Stimulated activated CD8-positive, alpha-beta memory T cell treated with anti-CD3 and anti-CD28 coated beads, Interleukin-4, amount 100 ng/mL, for 4 hours (primary cell): ENCODE measurements at regions not wholly inside any gene's neighbourhood (a gene's known extent, or its start where the extent isn't known, plus 50 kb on each side); places are given as distances from the start of the nearest gene placed in this dataset.

Experiments
- DNase-seq, 2 donors: peaks; one replicate each; pipeline ENCODE4 v3.0.0-alpha.2; 2020; ENCODE audit warnings: low read depth in 2 of 2, low spot score in 1 of 2

GRCh38 chr10:21327289-21327993, 198.0 kb downstream of the SKIDA1 start:
- DNase-seq: no peak

DNA sequence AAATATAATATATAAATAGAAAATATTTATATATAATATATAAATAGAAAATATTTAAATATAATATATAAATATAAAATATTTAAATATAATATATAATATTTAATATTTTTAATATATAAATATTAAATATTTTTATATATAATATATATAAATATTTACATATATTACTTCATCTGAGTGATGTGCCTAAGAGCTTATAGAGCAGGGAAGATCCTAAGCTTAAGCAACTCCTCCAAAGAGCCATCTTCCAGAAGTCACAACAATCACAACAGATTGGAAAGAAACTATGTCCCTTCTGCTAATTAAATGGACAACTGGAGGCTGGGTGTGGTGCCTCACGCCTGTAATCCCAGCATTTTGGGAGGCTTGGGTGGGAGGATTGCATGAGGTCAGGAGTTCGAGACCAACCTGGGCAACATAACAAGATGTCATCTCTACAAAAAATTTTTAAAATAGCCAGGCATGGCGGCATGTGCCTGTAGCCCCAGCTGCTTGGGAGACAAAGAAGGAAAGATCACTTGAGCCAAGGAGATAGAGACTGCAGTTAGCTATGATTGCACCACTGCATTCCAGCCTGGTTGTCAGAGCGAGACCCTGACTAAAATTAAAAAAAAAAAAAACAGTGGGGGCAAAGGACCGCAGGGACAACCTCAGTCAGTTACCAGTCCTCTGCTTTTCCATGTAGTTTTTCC, 198.7 kb downstream of the SKIDA1 start:
- no peak for DNase-seq

DNA sequence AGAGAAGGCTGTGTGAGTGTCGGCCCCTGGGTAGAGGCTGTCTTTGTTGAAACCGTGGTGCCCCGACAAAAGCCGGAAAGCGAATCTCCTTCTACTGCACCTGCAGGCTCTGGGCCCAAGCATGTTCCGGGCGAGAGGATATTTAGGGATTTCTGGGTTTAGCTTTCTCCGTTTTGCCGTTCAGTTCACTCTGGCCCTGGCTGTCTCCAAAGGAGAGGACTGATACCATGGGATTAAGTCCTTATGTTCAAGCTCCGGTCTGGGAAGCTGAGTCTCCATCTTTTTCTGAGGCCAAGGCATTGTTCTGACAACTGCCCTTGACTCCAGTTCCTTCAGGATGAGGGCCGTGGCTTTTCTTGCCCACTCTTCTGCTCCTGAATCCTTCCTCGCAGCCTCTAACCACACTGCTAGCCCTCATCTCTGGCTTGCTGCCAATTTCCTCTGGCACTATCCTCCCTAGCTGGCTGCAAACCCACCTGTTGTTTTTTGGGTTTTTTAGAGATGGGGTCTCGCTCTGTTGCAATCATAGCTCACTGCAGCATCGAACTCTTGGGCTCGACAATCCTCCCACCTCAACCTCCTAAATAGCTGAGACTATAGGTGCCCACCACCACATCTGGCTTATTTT, 206.8 kb downstream of the SKIDA1 start:
- DNase-seq: no peak

GRCh38 chr10:21317902-21318301, 207.6 kb downstream of the SKIDA1 start:
- no peak for DNase-seq

DNA sequence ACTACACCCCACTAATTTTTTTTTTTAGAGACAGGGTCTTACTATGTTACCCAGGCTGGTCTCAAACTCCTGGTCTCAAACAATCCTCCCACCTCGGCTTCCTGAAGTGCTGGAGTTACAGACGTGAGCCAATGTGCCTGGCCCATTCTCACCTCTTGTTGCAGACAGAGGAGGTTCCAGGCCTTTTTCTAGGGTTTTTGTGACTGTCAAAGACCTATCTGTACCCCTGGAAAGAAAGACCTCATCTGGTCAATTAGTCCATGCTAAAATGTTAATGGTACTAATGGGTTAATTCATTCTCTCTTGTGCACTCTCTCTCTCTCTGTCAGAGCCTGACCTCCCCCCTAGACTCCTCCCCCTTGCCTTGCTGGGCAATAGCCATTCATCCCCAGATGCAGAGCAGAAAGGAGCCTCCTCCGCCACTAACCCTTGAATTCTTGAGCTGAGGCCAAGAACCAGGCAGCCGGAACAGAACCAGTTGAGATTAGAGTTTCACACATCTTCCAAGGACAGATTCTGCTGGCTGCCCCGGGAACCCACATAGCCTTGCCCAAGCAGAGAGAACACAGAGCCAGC, 209.7 kb downstream of the SKIDA1 start:
- DNase-seq: no peak

GRCh38 chr10:21314906-21315644, 210.4 kb downstream of the SKIDA1 start:
- DNase-seq: no peak

DNA sequence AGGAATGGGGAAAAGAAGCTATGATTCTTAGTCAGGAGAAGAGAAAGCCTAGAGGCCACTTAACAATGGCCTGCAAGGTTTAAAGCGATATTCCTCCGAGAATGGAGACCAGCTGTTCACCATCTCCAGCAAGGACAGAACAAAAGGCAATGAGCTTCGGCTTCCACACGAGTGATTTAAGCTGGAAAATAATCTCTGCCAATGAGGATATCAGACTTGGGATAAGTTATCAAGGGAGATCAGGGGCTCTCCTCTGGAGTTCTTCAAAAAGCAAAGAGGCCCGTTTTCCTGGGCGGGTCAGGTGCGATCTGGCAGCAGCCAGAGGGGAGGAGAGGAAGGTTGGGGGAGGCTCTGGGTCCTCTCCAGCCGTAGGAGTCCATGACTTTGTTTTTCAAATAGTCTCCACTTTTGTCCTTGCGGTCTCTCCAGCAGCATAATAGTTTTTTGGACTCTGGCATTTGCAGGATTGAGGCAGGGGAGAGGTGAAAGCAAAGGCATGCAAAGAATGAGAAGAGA, 211.3 kb downstream of the SKIDA1 start:
- no peak for DNase-seq

GRCh38 chr10:21313691-21314090, 211.8 kb downstream of the SKIDA1 start:
- DNase-seq: no peak

DNA sequence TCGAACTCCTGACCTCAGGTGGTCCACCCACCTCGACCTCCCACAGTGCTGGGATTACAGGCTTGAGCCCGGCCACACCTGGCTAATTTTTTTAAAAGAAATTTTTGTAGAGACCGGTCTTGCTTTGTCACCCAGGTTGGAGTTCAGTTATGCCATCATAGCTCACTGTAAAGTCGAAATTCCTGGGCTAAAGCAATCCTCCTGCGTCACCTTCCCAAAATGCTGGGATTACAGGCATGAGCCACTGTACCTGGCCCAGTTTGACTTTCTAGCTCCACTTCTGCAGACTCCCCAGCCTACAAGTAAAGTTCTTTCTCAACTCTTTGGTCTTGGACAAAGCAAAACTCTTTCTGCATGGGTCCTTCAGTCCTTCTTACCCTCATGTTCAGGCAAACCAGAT, 214.1 kb downstream of the SKIDA1 start:
- DNase-seq: no peak

GRCh38 chr10:21309427-21309826, 216.1 kb downstream of the SKIDA1 start:
- DNase-seq: no peak

GRCh38 chr10:21308946-21309345, 216.5 kb downstream of the SKIDA1 start:
- no peak for DNase-seq

- DNase-seq: no peak
Observed at GRCh38 chr10:21308018-21308417, 217.5 kb downstream of the SKIDA1 start.

DNA sequence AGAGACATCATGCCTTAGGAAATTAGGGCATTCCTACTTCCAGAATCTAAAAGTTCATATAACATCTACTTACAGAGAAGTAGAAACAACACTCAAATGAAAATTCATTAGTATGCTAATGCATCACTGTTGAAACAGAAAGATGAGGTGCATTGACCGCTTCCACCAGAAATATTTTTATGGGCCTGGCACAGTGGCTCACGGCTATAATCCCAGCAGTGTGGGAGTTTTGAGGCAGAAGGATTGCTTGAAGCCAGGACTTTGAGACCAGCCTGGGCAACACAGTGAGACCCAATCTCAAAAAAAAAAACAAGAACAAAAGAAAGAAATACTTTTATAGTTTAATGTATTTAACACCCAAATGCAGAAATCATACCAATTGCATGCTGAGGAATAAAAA, 220.9 kb downstream of the SKIDA1 start:
- DNase-seq: no peak

DNA sequence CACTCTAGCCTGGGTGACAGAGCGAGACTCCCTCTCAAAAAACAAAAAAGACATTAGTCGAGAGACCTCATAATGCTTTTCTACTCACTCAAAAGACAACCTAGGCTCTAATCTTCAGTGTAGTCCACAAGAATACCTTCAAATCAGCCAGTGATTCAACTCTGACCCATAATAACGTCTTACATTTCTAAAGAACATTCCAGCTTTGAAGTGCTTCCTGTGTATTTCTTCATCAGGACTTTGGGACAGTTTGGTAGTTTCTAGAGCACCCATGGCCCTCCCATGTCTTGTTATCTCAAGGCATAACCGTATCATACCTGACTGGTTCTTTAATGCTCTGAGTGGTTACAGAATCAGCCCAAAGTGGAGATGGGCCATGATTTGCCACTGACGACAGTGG, 221.3 kb downstream of the SKIDA1 start:
- DNase-seq: no peak

DNA sequence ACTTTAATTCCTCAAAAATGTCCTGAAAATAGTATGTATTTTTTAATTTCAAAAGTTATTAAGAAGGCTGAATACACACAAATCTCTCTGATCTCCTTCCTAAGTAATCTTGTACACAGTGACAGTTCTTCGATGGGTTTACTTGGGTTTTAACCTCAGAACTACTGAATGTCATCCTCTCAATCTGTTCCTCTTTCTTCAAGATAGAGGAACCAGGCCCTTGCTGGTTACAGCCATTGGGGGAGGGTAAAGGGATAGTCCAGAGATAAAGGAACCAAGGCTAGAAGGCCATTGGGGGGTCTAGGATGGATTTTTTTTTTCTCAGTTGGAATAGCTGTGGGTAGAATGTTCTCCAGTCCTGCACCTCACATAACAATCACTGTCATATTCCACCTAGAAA, 224.9 kb downstream of the SKIDA1 start:
- no peak for DNase-seq

GRCh38 chr10:21299330-21299729, 226.2 kb downstream of the SKIDA1 start:
- no peak for DNase-seq

GRCh38 chr10:21298701-21299100, 226.8 kb downstream of the SKIDA1 start:
- DNase-seq: no peak

DNA sequence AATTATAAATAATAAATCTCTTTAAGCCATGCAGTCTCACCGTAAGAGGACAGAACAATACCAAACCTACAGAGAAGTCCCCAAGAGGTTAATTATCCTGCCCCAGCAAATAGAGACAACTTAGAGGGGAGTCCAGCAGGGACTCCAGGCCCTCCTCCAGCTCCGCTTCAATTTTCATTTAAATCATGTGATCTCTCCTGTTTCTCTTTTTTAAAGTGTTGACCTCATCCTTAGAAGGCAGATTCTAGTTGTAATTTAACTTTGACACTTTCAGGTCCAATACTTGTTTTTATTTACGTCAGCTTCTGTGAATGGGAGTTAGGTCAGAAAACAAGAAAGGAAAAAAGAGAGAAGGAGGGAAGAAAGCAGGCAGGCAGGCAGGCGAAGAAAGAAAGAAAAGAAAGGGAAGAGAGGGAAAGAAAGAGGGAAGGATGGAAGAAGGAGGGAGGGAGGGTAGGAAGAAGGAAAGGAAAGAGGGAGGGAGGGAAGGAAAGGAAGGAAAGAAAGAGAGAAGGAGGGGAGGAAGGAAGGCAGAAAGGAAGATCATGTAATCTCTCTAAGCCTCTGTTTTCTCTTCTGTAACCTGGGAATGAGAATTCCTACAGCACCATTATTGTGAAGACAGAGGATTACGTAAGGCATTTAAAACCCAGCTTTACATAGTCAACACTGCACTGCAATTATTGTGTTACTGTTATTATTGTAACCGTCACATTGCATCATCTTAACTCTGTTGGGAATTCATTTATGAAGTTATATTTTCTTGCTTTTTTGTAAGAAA, 227.7 kb downstream of the SKIDA1 start:
- no peak for DNase-seq

DNA sequence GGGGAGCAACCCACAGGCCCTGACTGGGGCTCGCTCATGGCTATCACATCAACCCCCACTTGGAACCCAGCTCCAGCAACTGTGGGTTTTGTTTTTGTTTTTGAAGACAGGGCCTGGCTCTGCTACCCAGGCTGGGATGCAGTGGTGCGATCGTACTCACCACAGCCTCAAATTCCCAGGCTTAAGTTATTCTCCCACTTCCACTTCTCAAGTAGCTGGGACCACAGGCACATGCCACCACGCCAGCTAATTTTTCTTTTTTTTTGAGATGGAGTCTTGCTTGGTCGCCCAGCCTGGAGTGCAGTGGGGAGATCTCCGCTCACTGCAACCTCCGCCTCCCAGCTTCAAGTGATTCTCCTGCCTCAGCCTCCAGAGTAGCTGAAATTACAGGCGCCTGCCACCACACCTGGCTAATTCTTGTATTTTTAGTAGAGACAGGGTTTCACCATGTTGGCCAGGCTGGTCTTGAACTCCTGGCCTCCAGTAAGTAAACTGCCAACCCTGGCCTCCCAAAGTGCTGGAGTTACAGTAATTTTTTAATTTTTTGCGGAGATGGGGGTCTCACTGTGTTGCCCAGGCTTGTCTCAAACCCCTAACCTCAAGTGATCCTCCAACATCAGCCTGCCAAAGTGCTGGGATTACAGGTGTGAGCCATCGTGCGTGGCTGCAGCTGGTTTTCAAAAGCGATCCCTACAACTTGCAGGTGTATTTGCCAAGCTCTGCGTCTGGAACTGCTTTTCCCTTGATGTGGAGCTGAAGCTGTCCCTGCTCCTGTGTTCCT, 228.7 kb downstream of the SKIDA1 start:
- no peak for DNase-seq
